WTC11 (cell line): ENCODE measurements at regions not wholly inside any gene's neighbourhood (a gene's known extent, or its start where the extent isn't known, plus 50 kb on each side); places are given as distances from the start of the nearest gene placed in this dataset.

Experiments used
- ATAC-seq: fragments of 200-7000 bp; cut with Tn5 transposase; 2 replicates; pipeline ENCODE4 v1.10.0; 2021; ENCODE audit warnings: mild to moderate bottlenecking, moderate library complexity
- CTCF ChIA-PET: fragments of 300-600 bp; sonication (Branson Sonifier 250); formaldehyde crosslinking; loops from one replicate; lab custom pipeline; 2021; ENCODE audit warnings: antibody characterized with exemption; lab: Charles Lee
- POLR2A ChIA-PET: fragments of 350-600 bp; sonication (Branson Sonifier 250); formaldehyde crosslinking; loops from one replicate; lab custom pipeline; 2021; ENCODE audit warnings: antibody characterized with exemption; lab: Charles Lee
- DNase-seq: peaks from one replicate; pipeline ENCODE4 v3.0.0; 2021; ENCODE audit warnings: low spot score
- H3K27ac Mint-ChIP-seq: 2 replicates; pipeline ENCODE4 v1.8.0; 2021; ENCODE audit warnings: mixed read lengths
- H3K27me3 Mint-ChIP-seq: 2 replicates; pipeline ENCODE4 v1.8.0; 2021; ENCODE audit warnings: low read depth, mild to moderate bottlenecking, moderate library complexity, mixed read lengths
- H3K36me3 Mint-ChIP-seq: 2 replicates; pipeline ENCODE4 v1.8.0; 2021; ENCODE audit warnings: mixed read lengths
- H3K4me1 Mint-ChIP-seq: 2 replicates; pipeline ENCODE4 v1.8.0; 2022; ENCODE audit warnings: mixed read lengths
- H3K4me3 Mint-ChIP-seq: 2 replicates; pipeline ENCODE4 v1.8.0; 2021; ENCODE audit warnings: mild to moderate bottlenecking, moderate library complexity, mixed read lengths
- H3K9me3 Mint-ChIP-seq: 2 replicates; pipeline ENCODE4 v1.8.0; 2021; ENCODE audit warnings: mixed read lengths
- CBFB ChIP-seq: sonication (generic); formaldehyde crosslinking; IDR thresholded peaks from 2 replicates; pipeline ENCODE4 v1.8.1; 2022; ENCODE audit warnings: mild to moderate bottlenecking, low read depth, missing genetic modification reagents
- CREB1 ChIP-seq: sonication (generic); formaldehyde crosslinking; IDR thresholded peaks from 2 replicates; pipeline ENCODE4 v1.8.0; 2023; ENCODE audit warnings: mild to moderate bottlenecking, missing genetic modification reagents
- E2F1 ChIP-seq: sonication (generic); formaldehyde crosslinking; IDR thresholded peaks from 2 replicates; pipeline ENCODE4 v1.8.0; 2022; ENCODE audit warnings: mild to moderate bottlenecking, missing genetic modification reagents
- FOXP1 ChIP-seq: sonication (generic); formaldehyde crosslinking; IDR thresholded peaks from 2 replicates; pipeline ENCODE4 v1.8.0; 2022; ENCODE audit warnings: missing genetic modification reagents, mild to moderate bottlenecking, moderate library complexity, borderline replicate concordance
- GRHL2 ChIP-seq: fragments of 250-450 bp; sonication (Bioruptor Pico); IDR thresholded peaks from 2 replicates; pipeline ENCODE4 v1.8.0; 2022; ENCODE audit warnings: mild to moderate bottlenecking, moderate library complexity; ENCODE audit not compliant: insufficient replicate concordance, severe bottlenecking
- GTF2I ChIP-seq: fragments of 250-450 bp; sonication (Bioruptor Pico); conservative IDR thresholded peaks from 2 replicates; pipeline ENCODE4 v1.4.0; 2021; ENCODE audit warnings: mild to moderate bottlenecking
- MLX ChIP-seq: sonication (generic); formaldehyde crosslinking; IDR thresholded peaks from 2 replicates; pipeline ENCODE4 v1.8.1; 2023; ENCODE audit warnings: mild to moderate bottlenecking, missing genetic modification reagents, moderate library complexity
- NFATC4 ChIP-seq: fragments of 250-450 bp; sonication (Bioruptor Pico); IDR thresholded peaks from 2 replicates; pipeline ENCODE4 v1.9.0; 2021; ENCODE audit warnings: mild to moderate bottlenecking
- PRDM15 ChIP-seq: sonication (generic); formaldehyde crosslinking; IDR thresholded peaks from 2 replicates; pipeline ENCODE4 v1.8.0; 2022; ENCODE audit warnings: missing genetic modification reagents
- STAT6 ChIP-seq: sonication (generic); formaldehyde crosslinking; conservative IDR thresholded peaks from 2 replicates; pipeline ENCODE4 v1.8.1; 2023; ENCODE audit warnings: mild to moderate bottlenecking, low read depth, missing genetic modification reagents, moderate library complexity
- ZNF219 ChIP-seq: sonication (generic); formaldehyde crosslinking; IDR thresholded peaks from 2 replicates; pipeline ENCODE4 v1.8.0; 2023; ENCODE audit warnings: missing genetic modification reagents, mild to moderate bottlenecking, borderline replicate concordance
- ZNF425 ChIP-seq: fragments of 250-450 bp; sonication (Bioruptor Pico); conservative IDR thresholded peaks from 2 replicates; pipeline ENCODE4 v1.9.0; 2021; ENCODE audit warnings: mild to moderate bottlenecking
- ZNF512 ChIP-seq: sonication (generic); formaldehyde crosslinking; IDR thresholded peaks from 2 replicates; pipeline ENCODE4 v1.8.1; 2022; ENCODE audit warnings: missing genetic modification reagents, borderline replicate concordance
- ZNF532 ChIP-seq: fragments of 250-450 bp; sonication (Bioruptor Pico); IDR thresholded peaks from 2 replicates; pipeline ENCODE4 v1.9.0; 2021; ENCODE audit warnings: mild to moderate bottlenecking, borderline replicate concordance

- ChIA-PET POLR2A (no interaction called here), CTCF (no interaction called here)
- TF ChIP-seq STAT6 (CRISPR knock-in tag) (no peak), GRHL2 (CRISPR knock-in tag) (no peak), CREB1 (CRISPR knock-in tag) (no peak), NFATC4 (CRISPR knock-in tag) (no peak), E2F1 (no peak), CBFB (CRISPR knock-in tag) (no peak), ZNF219 (CRISPR knock-in tag) (no peak), MLX (CRISPR knock-in tag) (no peak), ZNF532 (no peak), FOXP1 (CRISPR knock-in tag) (no peak), ZNF425 (CRISPR knock-in tag) (no peak), ZNF512 (CRISPR knock-in tag) (no peak), PRDM15 (CRISPR knock-in tag) (no peak), GTF2I (no peak)
- no peak overlapping the region for H3K27ac Mint-ChIP-seq
- ATAC-seq, result no peak
- DNase-seq, result no peak
- H3K4me3 Mint-ChIP-seq, result no peak overlapping the region
- H3K36me3 Mint-ChIP-seq, result 0 out of 2 replicates have a peak, but pooled peaks cover under 1% of the 10 kb centered on the region
- H3K4me1 Mint-ChIP-seq, result no peaks in the 10 kb centered on the region
- peaks cover 5% of the 10 kb centered on the region for H3K9me3 Mint-ChIP-seq
- H3K27me3 Mint-ChIP-seq, result no peaks in the 10 kb centered on the region
Observed at GRCh38 chr2:122843503-122843902, 1088.1 kb downstream of the TSN start.
